Heart left ventricle (tissue), 16 donors: ENCODE measurements at regions not wholly inside any gene's neighbourhood (a gene's known extent, or its start where the extent isn't known, plus 50 kb on each side); places are given as distances from the start of the nearest gene placed in this dataset.

Experiments
- ATAC-seq, 4 donors: fragments of 200-7000 bp; cut with Tn5 transposase; one replicate each; pipeline ENCODE4 v1.9.1; 2020 to 2022; ENCODE audit warnings: moderate library complexity in 4 of 4, mild to moderate bottlenecking in 3 of 4, moderate number of reproducible peaks in 1 of 4
- DNase-seq, 5 donors: peaks; one replicate each; pipeline ENCODE4 v3.0.0-alpha.2; 2020
- H3K27ac ChIP-seq, 12 donors: fragments of 200-600 bp; sonication (generic) in 4 of 12; one replicate each; pipeline versions ENCODE4 v1.5.0 to v1.8.0; 2016 to 2022; ENCODE audit warnings: mild to moderate bottlenecking in 2 of 12
- H3K27me3 ChIP-seq, 9 donors: fragments of 200-600 bp; sonication (generic) in 2 of 9; one replicate each; pipeline versions ENCODE4 v1.5.1 to v1.8.0; 2016 to 2022; ENCODE audit warnings: mild to moderate bottlenecking in 3 of 9
- H3K36me3 ChIP-seq, 9 donors: fragments of 200-600 bp; sonication (generic) in 2 of 9; one replicate each; pipeline versions ENCODE4 v1.5.0 to v1.8.0; 2018 to 2022; ENCODE audit warnings: mild to moderate bottlenecking in 2 of 9
- H3K4me1 ChIP-seq, 12 donors: fragments of 200-600 bp; sonication (generic) in 4 of 12; one replicate each; pipeline versions ENCODE4 v1.5.0 to v1.8.0; 2016 to 2022; ENCODE audit warnings: mild to moderate bottlenecking in 3 of 12
- H3K4me3 ChIP-seq, 12 donors: fragments of 200-600 bp; sonication (generic) in 4 of 12; one replicate each; pipeline versions ENCODE4 v1.5.0 to v1.8.0; 2017 to 2022; ENCODE audit warnings: mild to moderate bottlenecking in 9 of 12, moderate library complexity in 4 of 12
- H3K9me3 ChIP-seq, 12 donors: fragments of 200-600 bp; sonication (generic) in 4 of 12; one replicate each; pipeline versions ENCODE4 v1.5.0 to v1.8.0; 2016 to 2022; ENCODE audit warnings: mild to moderate bottlenecking in 1 of 12
- CTCF ChIP-seq, 12 donors: fragments of 200-600 bp; sonication (generic) in 4 of 12; IDR thresholded peaks; one replicate each; pipeline versions ENCODE4 v1.5.0 to v1.8.0; 2018 to 2022; ENCODE audit warnings: antibody characterized with exemption in 12 of 12, mild to moderate bottlenecking in 5 of 12
- POLR2A ChIP-seq, 2 donors: fragments of 450-650 bp; IDR thresholded peaks; one replicate each; pipeline ENCODE4 v1.6.1; 2017; ENCODE audit warnings: antibody characterized with exemption in 2 of 2, mild to moderate bottlenecking in 2 of 2, moderate library complexity in 2 of 2
- WGBS, 4 donors: extraction: QIAGEN DNeasy Blood & Tissue Kit in 2 of 4; methylation state at CpG; one replicate each; pipeline versions ENCODE4 v1.1.5 to v1.1.7; 2013 to 2018; 5-methylcytosine and 5-hydroxymethylcytosine counted together
- intact Hi-C, 10 donors: fragments of 100-400 bp; cut with DNase I; formaldehyde crosslinking; loops; one replicate each; pipeline versions ENCODE4 v1.11.1 to v1.14.2; 2022
- donor health status: ischemic (EF 13 %, LVEDD 7.1; RV severe dilation, severe dysfunction).
- donor health status: healthy with polysubstance abuse.
- donor health status: DM: no; HTN: yes; CAD: no.
- donor health status: DM: no; HTN: no; CAD: no.
- donor health status: ischemic (EF 25% LVEDD 6.9; RV normal size, moderate dysfunction).
- donor health status: ischemic (EF 25% LVEDD 5.7; RV mildly dilated, moderate dysfunction).
- donor health status: healthy.
- donor health status: DM: yes; HTN: yes; CAD: no.
- donor health status: ischemic (EF 35%, LVEDD 5.7; RV mildly dilated, moderate dysfunction).
- donor health status: nonischemic (EF 11% LVEDD 7.7; RV severe dilation, severe dysfunction).
- donor health status: DM: yes; HTN: yes; CAD: no.
- donor health status: PGD.
- donor health status: ischemic (EF 29% LVEDD 5.4; RV normal size, mild dysfunction).
- donor health status: nonischemic (EF 23%, LVEDD 6.1; RV moderate dilation, normal function).

DNA sequence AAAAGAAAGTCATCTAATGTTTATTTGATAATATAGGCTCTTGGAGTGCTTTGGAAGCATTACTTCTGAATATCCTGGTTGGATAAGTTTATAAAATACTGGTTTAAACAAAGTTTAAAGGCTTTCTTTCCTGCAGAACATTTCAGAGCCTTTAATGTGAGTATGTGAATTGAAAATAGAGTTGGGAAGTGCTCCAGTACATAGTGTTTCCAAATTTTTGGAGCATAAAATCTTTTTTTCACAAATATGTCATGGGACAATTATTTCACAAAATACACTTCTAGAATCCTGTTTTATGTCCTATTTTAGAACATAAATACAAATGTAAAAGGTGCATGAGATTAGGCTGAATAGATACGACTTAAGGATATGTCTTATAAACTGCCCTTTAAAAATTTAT, 158.9 kb upstream of the HNRNPA3 start:
- DNase-seq (no peak), ATAC-seq (no peak)
- intact Hi-C loops = no loop called here
- WGBS, 4 donors = 40 to 85% (median 82%) methylated on average over 1 of the region's 1 CpG
- Histone ChIP-seq H3K36me3 (no peaks in the 10 kb centered on the region), H3K4me1 (no peaks in the 10 kb centered on the region), H3K27ac (peak overlapping the region in 1 of 12 donors; percentile 30), H3K9me3 (no peaks in the 10 kb centered on the region), H3K4me3 (no peak overlapping the region), H3K27me3 (no peaks in the 10 kb centered on the region)
- TF ChIP-seq POLR2A (IDR thresholded peaks at IDR 0.05) (no peak), CTCF (IDR thresholded peaks at IDR 0.05) (no peak)

DNA sequence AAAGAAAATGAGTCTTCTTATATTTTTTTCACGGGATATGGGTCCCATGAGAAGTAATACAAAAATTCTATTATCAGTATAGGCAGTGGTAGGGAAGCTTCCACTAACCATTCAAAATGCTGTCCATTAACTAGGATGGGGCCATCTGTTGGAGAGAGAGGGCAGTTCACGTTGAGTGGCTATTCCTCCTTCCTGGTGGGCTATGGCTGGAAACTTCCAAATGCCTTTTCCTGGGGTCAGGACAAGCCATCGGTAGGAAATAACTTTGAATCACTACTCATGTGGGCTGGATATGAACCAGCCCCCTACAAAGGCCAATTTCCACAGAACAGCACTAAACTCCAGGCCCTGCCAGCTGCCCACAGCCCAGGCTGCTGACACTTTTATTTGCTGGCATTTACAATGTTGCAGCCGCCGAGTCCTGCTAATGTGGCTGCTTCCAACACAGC, 156.1 kb upstream of the HNRNPA3 start:
- TF ChIP-seq POLR2A (IDR thresholded peaks at IDR 0.05) = no peak
- no peak for TF ChIP-seq CTCF (IDR thresholded peaks at IDR 0.05)
- WGBS, 4 donors = 69 to 74% (median 73%) methylated on average over 5 of the region's 5 CpGs
- Histone ChIP-seq H3K4me3 (no peak overlapping the region), H3K27me3 (peaks cover 0 to 7% (median 0%) of the 10 kb centered on the region in 9 donors), H3K9me3 (no peaks in the 10 kb centered on the region), H3K36me3 (no peaks in the 10 kb centered on the region), H3K4me1 (no peaks in the 10 kb centered on the region), H3K27ac (peak overlapping the region in 1 of 12 donors; percentile 45)
- DNase-seq (no peak), ATAC-seq (no peak)
- intact Hi-C loops = no loop called here

- ATAC-seq (no peak), DNase-seq (no peak)
- TF ChIP-seq CTCF (IDR thresholded peaks at IDR 0.05) = no peak
- TF ChIP-seq POLR2A (IDR thresholded peaks at IDR 0.05) = no peak
- H3K27ac ChIP-seq = peak overlapping the region in 1 of 12 donors; percentile 52
- no peak overlapping the region for H3K4me3 ChIP-seq
- H3K9me3 ChIP-seq = no peaks in the 10 kb centered on the region
- peaks cover 0 to 20% (median 0%) of the 10 kb centered on the region in 9 donors for H3K27me3 ChIP-seq
- no peaks in the 10 kb centered on the region for H3K4me1 ChIP-seq
- no peaks in the 10 kb centered on the region for H3K36me3 ChIP-seq
- intact Hi-C loops = no loop called here
Measured at GRCh38 chr2:177058747-177059146, 153.8 kb upstream of the HNRNPA3 start.

DNA sequence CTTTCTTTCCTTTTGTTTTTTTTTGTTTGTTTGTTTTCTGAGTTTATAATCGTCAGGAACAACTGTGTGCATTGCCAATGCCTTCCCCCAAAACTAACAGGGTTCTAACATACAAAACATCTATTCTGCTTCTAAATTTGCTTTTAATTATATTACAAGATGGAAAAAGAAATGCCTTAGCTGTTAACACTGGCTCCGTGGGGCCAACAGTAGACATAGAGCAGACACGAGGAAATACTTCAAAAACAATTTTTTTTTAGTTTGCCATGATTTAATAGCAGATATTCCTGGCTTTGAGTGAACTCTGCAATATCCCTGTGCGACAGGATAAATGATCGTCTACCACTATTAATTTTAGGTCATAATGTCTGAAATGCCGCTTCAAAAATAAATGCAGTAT, 153.3 kb upstream of the HNRNPA3 start:
- ATAC-seq = no peak
- Histone ChIP-seq H3K27ac (peak overlapping the region in 1 of 12 donors; percentile 52), H3K4me3 (no peak overlapping the region), H3K27me3 (peaks cover 0 to 20% (median 0%) of the 10 kb centered on the region in 9 donors), H3K4me1 (no peaks in the 10 kb centered on the region), H3K36me3 (no peaks in the 10 kb centered on the region), H3K9me3 (no peaks in the 10 kb centered on the region)
- WGBS, 4 donors = 55 to 60% (median 58%) methylated on average over 6 of the region's 6 CpGs
- TF ChIP-seq CTCF (IDR thresholded peaks at IDR 0.05) = no peak
- no peak for TF ChIP-seq POLR2A (IDR thresholded peaks at IDR 0.05)
- intact Hi-C loops = no loop called here
- DNase-seq = no peak
